D721Med (cell line): ENCODE measurements at regions not wholly inside any gene's neighbourhood (a gene's known extent, or its start where the extent isn't known, plus 50 kb on each side); places are given as distances from the start of the nearest gene placed in this dataset.

Source experiments
- DNase-seq: peaks from one replicate; pipeline ENCODE4 v3.0.0; 2011; ENCODE audit warnings: low spot score; ENCODE audit not compliant: insufficient read length
- FAIRE-seq: peaks from 2 replicates; lab custom pipeline; 2011; peaks lifted over from hg19 to GRCh38; lab: Jason Lieb, UNC
- TF ChIP-seq, protein P1 (sequence below): IDR thresholded peaks from 2 replicates; pipeline ENCODE4 v1.5.1; 2012; ENCODE audit warnings: mild to moderate bottlenecking, control low read depth; ENCODE audit not compliant: insufficient read depth; ENCODE audit errors: missing control alignments

DNA sequence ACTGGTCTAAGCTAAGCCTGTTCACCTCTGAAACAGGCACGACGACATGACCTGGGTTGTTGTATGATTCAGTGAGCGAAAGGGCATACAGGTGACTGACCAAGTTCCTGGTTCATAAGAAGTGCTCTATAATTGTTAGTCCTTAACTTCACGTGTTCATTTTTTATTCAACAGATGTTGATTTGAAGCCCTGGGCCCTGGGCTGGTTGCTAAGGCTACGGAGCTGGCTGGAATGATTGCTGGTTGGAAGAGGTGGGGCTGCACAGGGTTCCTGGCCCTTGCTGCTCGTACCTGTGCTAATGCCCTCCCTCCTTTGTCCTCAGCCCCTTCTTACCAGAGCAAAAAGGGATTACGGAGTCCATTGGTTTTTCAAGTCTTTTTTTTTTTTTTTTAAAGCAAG is 111.3 kb upstream of the CSF3R start:
- DNase-seq: no peak
- FAIRE-seq: no peak
- TF ChIP-seq, protein P1, sequence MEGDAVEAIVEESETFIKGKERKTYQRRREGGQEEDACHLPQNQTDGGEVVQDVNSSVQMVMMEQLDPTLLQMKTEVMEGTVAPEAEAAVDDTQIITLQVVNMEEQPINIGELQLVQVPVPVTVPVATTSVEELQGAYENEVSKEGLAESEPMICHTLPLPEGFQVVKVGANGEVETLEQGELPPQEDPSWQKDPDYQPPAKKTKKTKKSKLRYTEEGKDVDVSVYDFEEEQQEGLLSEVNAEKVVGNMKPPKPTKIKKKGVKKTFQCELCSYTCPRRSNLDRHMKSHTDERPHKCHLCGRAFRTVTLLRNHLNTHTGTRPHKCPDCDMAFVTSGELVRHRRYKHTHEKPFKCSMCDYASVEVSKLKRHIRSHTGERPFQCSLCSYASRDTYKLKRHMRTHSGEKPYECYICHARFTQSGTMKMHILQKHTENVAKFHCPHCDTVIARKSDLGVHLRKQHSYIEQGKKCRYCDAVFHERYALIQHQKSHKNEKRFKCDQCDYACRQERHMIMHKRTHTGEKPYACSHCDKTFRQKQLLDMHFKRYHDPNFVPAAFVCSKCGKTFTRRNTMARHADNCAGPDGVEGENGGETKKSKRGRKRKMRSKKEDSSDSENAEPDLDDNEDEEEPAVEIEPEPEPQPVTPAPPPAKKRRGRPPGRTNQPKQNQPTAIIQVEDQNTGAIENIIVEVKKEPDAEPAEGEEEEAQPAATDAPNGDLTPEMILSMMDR: no peak

DNA sequence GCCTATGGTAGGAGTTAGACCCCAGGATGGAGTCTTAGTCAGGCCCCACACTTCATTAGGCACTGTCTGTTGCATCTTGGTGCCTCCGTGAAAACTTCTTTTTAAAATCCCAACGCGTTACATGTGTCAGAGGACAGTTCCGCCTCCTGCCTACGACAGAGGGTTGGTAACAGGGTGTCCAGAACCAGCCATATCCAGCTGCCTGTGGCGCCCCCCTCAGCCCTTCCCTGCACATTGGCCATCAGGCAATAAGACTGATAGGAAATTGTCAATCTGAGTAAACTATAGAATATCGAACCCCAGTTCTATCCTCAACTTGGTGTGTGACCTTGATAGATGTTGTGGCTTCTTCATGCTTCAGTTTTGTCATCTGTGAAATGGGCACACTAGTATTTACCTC is 108.6 kb upstream of the CSF3R start:
- DNase-seq (no peak), FAIRE-seq (no peak)

DNA sequence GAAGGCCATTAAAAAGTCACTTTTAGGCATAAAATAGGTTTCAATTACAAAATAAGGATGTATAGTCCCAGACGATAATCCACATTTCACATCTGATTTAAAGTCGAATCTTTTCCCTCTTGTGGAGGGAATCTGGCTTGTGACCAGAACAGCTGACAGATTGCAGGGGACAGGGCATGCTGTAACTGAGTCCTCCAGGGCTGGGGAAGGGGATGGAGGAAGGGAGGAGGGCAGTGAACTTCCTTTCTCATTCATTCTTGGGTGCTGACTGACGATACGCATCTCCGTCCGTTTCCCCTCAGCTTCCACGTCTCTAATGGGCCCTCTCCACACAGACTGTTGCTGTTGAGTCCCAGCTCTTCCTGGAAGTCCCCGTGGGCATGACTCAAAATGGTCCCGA is 108.1 kb upstream of the CSF3R start:
- DNase-seq (no peak), FAIRE-seq (no peak)
- TF ChIP-seq, protein P1: no peak

More for the DNA sequence above, 108.6 kb upstream of the CSF3R start:
- TF ChIP-seq, protein P1: no peak

DNA sequence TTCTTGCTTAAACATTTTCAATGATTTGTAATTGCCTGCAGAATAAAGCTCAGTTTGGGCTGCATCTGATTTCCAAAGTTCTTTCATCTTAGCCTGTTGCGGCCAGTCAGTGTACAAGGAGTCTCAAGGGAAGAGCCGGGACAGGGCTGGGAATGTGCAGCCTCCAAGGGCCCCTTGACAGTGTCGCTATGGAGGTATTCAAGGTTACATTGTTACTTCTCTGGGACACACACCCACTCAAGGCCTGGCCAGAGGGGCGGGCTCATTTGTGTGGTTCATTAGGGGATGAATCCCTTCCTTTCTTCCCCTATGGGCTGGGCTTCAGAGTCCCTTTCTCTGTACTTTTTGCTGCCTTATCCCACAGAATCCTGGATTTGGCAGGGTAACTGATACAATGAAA is 107.6 kb upstream of the CSF3R start:
- DNase-seq (no peak), FAIRE-seq (no peak)
- TF ChIP-seq, protein P1: no peak

DNA sequence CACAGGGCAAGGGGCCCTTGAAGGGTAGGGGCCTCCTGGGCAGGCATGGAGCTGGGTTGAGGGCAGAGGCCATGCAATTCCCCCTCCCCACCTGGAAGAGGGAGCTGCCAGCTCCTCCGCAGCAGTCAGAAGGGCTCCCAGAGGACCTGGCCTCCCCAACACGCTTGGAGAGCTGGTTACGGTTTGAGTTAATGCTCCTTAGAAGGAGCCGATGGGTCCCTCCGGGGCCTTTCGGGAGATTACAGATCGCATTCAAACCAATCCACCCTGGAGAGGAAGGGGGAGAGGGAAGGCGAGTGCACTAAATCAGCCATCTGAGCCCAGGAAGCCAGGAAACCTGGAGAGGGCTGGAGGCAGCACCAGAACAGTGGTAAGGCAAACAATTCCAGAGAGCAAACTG is 106.3 kb upstream of the CSF3R start:
- DNase-seq (peak; percentile 50), FAIRE-seq (no peak)
- TF ChIP-seq, protein P1: no peak

DNA sequence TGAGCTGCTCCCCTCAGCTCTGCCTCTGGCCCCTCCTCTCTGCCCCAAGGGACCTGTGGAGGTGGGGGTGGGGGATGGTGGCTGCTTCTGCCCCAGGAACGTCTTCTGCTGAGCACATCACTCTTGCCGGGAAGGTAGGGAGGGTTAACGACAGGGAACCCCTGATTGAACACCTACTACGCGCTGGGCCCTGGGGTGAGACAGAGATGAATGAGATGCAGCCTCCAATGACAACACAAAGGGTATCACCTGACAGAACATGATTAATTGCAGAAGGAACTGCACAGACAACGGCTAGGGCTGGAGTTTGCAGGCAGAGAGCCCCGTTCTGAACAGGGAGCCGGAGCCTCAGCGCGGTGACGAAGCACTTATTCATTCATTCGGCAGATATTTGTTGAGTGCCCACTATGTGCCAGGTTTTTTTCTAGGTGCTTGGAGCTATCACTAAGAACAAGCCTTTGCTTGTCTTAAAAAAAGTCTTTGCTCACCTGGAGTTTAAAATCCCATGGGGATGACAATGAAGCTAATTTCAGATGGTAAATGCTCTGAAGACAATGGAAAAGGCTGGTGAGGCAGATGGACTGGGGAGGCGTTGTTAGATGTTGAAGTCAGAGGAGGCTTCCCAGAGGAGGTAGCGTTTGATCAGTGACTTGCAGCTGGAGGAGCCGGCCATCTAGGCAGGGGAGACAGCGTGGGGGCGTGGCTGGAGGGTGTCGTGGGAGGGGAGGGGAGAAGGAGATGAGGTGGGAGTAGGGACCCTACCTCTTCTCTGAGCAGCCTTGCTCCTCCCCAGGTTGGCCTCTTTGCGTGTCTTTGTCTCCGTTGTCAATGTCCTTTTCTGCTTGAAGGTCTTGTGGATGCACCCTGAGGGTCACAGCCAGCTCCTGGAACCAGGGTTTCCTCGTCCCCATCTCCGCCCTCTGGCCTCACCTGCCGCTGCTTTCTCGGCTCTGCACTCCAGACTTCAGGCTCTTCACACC is 103.1 kb upstream of the CSF3R start:
- FAIRE-seq (no peak), DNase-seq (no peak)
- TF ChIP-seq, protein P1: no peak
